ENCODE measurements at regions not wholly inside any gene's neighbourhood (a gene's known extent, or its start where the extent isn't known, plus 50 kb on each side); places are given as distances from the start of the nearest gene placed in this dataset.
A peak's percentile ranks its signal among the peaks of the same experiment; 100 is the strongest.

GRCh38 chr16:66273644-66274334 lies 92.7 kb upstream of the CDH5 start:
- Histone ChIP-seq H3K36me3 (ENCODE audit: insufficient read depth, low read length) (no peaks in the 10 kb centered on the region), H3K27me3 (ENCODE audit: low read length) (no peaks in the 10 kb centered on the region)
- DNase-seq: no peak

GRCh38 chr16:66273053-66273452 lies 93.4 kb upstream of the CDH5 start:
- no peak overlapping the region for H3K4me2 ChIP-seq (ENCODE audit: low read depth, low read length, poor library complexity, severe bottlenecking)
- H3K36me3 ChIP-seq (ENCODE audit: insufficient read depth, low read length): no peaks in the 10 kb centered on the region
- H3K27me3 ChIP-seq (ENCODE audit: low read length): no peaks in the 10 kb centered on the region
- no peaks in the 10 kb centered on the region for H4K20me1 ChIP-seq (ENCODE audit: insufficient read depth, low read depth, low read length)
- H3K4me1 ChIP-seq (ENCODE audit: low read length): no peaks in the 10 kb centered on the region
- no peak for DNase-seq
- no peak overlapping the region for H2AFZ ChIP-seq (ENCODE audit: low read length)
- H3K79me2 ChIP-seq (ENCODE audit: low read length): no peaks in the 10 kb centered on the region
- H3K27ac ChIP-seq (ENCODE audit: low read length): no peak overlapping the region
- H3K9ac ChIP-seq (ENCODE audit: low read length): no peak overlapping the region
- H3K9me2 ChIP-seq (replicated peaks; ENCODE audit: insufficient read depth, low read length): no peaks in the 10 kb centered on the region
- H3K9me3 ChIP-seq (ENCODE audit: low read length): no peaks in the 10 kb centered on the region
- no peak overlapping the region for H3K4me3 ChIP-seq (ENCODE audit: low read length)

More at GRCh38 chr16:66273644-66274334, 92.7 kb upstream of the CDH5 start:
- Histone ChIP-seq H3K9ac (ENCODE audit: low read length) (no peak overlapping the region), H3K27ac (ENCODE audit: low read length) (no peak overlapping the region), H3K9me3 (ENCODE audit: low read length) (no peaks in the 10 kb centered on the region), H4K20me1 (ENCODE audit: insufficient read depth, low read depth, low read length) (no peaks in the 10 kb centered on the region), H2AFZ (ENCODE audit: low read length) (no peak overlapping the region), H3K4me1 (ENCODE audit: low read length) (no peaks in the 10 kb centered on the region), H3K79me2 (ENCODE audit: low read length) (no peaks in the 10 kb centered on the region), H3K4me3 (ENCODE audit: low read length) (no peak overlapping the region), H3K4me2 (ENCODE audit: low read depth, low read length, poor library complexity, severe bottlenecking) (no peak overlapping the region), H3K9me2 (replicated peaks; ENCODE audit: insufficient read depth, low read length) (no peaks in the 10 kb centered on the region)

GRCh38 chr16:66272461-66272860 lies 94.0 kb upstream of the CDH5 start:
- Histone ChIP-seq H3K79me2 (ENCODE audit: low read length) (no peaks in the 10 kb centered on the region), H3K4me1 (ENCODE audit: low read length) (no peaks in the 10 kb centered on the region), H3K9me3 (ENCODE audit: low read length) (no peaks in the 10 kb centered on the region), H3K27ac (ENCODE audit: low read length) (no peak overlapping the region), H3K4me3 (ENCODE audit: low read length) (no peak overlapping the region), H3K27me3 (ENCODE audit: low read length) (no peaks in the 10 kb centered on the region), H3K4me2 (ENCODE audit: low read depth, low read length, poor library complexity, severe bottlenecking) (no peak overlapping the region), H3K9ac (ENCODE audit: low read length) (no peak overlapping the region), H2AFZ (ENCODE audit: low read length) (no peak overlapping the region), H3K36me3 (ENCODE audit: insufficient read depth, low read length) (no peaks in the 10 kb centered on the region), H3K9me2 (replicated peaks; ENCODE audit: insufficient read depth, low read length) (no peaks in the 10 kb centered on the region), H4K20me1 (ENCODE audit: insufficient read depth, low read depth, low read length) (no peaks in the 10 kb centered on the region)
- DNase-seq: no peak

GRCh38 chr16:66271074-66272060 lies 95.1 kb upstream of the CDH5 start:
- Histone ChIP-seq H3K9me3 (ENCODE audit: low read length) (no peaks in the 10 kb centered on the region), H3K4me3 (ENCODE audit: low read length) (no peak overlapping the region), H3K27ac (ENCODE audit: low read length) (no peak overlapping the region), H3K36me3 (ENCODE audit: insufficient read depth, low read length) (no peaks in the 10 kb centered on the region), H3K4me1 (ENCODE audit: low read length) (no peaks in the 10 kb centered on the region), H3K79me2 (ENCODE audit: low read length) (no peaks in the 10 kb centered on the region), H3K9ac (ENCODE audit: low read length) (no peak overlapping the region), H2AFZ (ENCODE audit: low read length) (no peak overlapping the region), H3K4me2 (ENCODE audit: low read depth, low read length, poor library complexity, severe bottlenecking) (no peak overlapping the region), H4K20me1 (ENCODE audit: insufficient read depth, low read depth, low read length) (no peaks in the 10 kb centered on the region), H3K9me2 (replicated peaks; ENCODE audit: insufficient read depth, low read length) (no peaks in the 10 kb centered on the region), H3K27me3 (ENCODE audit: low read length) (no peaks in the 10 kb centered on the region)
- DNase-seq: no peak

GRCh38 chr16:66270333-66270927 lies 96.1 kb upstream of the CDH5 start:
- Histone ChIP-seq H3K9me3 (ENCODE audit: low read length) (no peaks in the 10 kb centered on the region), H3K9me2 (replicated peaks; ENCODE audit: insufficient read depth, low read length) (no peaks in the 10 kb centered on the region), H3K4me1 (ENCODE audit: low read length) (no peaks in the 10 kb centered on the region), H3K27me3 (ENCODE audit: low read length) (no peaks in the 10 kb centered on the region), H3K27ac (ENCODE audit: low read length) (no peak overlapping the region), H2AFZ (ENCODE audit: low read length) (no peak overlapping the region), H3K4me2 (ENCODE audit: low read depth, low read length, poor library complexity, severe bottlenecking) (no peak overlapping the region), H3K9ac (ENCODE audit: low read length) (no peak overlapping the region), H3K36me3 (ENCODE audit: insufficient read depth, low read length) (no peaks in the 10 kb centered on the region), H4K20me1 (ENCODE audit: insufficient read depth, low read depth, low read length) (no peaks in the 10 kb centered on the region), H3K79me2 (ENCODE audit: low read length) (no peaks in the 10 kb centered on the region), H3K4me3 (ENCODE audit: low read length) (no peak overlapping the region)
- peak; percentile 69 for DNase-seq

GRCh38 chr16:66269617-66270332 lies 96.7 kb upstream of the CDH5 start:
- no peak for DNase-seq
- Histone ChIP-seq H4K20me1 (ENCODE audit: insufficient read depth, low read depth, low read length) (no peaks in the 10 kb centered on the region), H3K79me2 (ENCODE audit: low read length) (no peaks in the 10 kb centered on the region), H3K27ac (ENCODE audit: low read length) (no peak overlapping the region), H2AFZ (ENCODE audit: low read length) (no peak overlapping the region), H3K4me3 (ENCODE audit: low read length) (no peak overlapping the region), H3K9me3 (ENCODE audit: low read length) (no peaks in the 10 kb centered on the region), H3K27me3 (ENCODE audit: low read length) (no peaks in the 10 kb centered on the region), H3K36me3 (ENCODE audit: insufficient read depth, low read length) (no peaks in the 10 kb centered on the region), H3K9me2 (replicated peaks; ENCODE audit: insufficient read depth, low read length) (no peaks in the 10 kb centered on the region), H3K4me1 (ENCODE audit: low read length) (no peaks in the 10 kb centered on the region), H3K4me2 (ENCODE audit: low read depth, low read length, poor library complexity, severe bottlenecking) (no peak overlapping the region), H3K9ac (ENCODE audit: low read length) (no peak overlapping the region)

- Histone ChIP-seq H3K4me2 (ENCODE audit: low read depth, low read length, poor library complexity, severe bottlenecking) (no peak overlapping the region), H3K27me3 (ENCODE audit: low read length) (no peaks in the 10 kb centered on the region), H3K9ac (ENCODE audit: low read length) (no peak overlapping the region), H4K20me1 (ENCODE audit: insufficient read depth, low read depth, low read length) (no peaks in the 10 kb centered on the region), H2AFZ (ENCODE audit: low read length) (no peak overlapping the region), H3K9me2 (replicated peaks; ENCODE audit: insufficient read depth, low read length) (no peaks in the 10 kb centered on the region), H3K27ac (ENCODE audit: low read length) (no peak overlapping the region), H3K4me1 (ENCODE audit: low read length) (no peaks in the 10 kb centered on the region), H3K36me3 (ENCODE audit: insufficient read depth, low read length) (no peaks in the 10 kb centered on the region), H3K79me2 (ENCODE audit: low read length) (no peaks in the 10 kb centered on the region), H3K4me3 (ENCODE audit: low read length) (no peak overlapping the region), H3K9me3 (ENCODE audit: low read length) (no peaks in the 10 kb centered on the region)
- DNase-seq: no peak
These were observed 99.0 kb upstream of the CDH5 start for GRCh38 chr16:66267292-66268014.

All from Karpas-422 (cell line).